Colonic mucosa (tissue), 4 donors: ENCODE measurements at regions not wholly inside any gene's neighbourhood (a gene's known extent, or its start where the extent isn't known, plus 50 kb on each side); places are given as distances from the start of the nearest gene placed in this dataset.
"Not testable (repeated sequence)": the region's sequence is repeated elsewhere in the genome, so short reads cannot be mapped to it uniquely, and the experiment has no call there.

ENCODE experiments used
- DNase-seq: peaks from one replicate; pipeline ENCODE4 v3.0.0-alpha.2; 2020
- H3K27ac ChIP-seq: fragments of 200-600 bp; one replicate; pipeline ENCODE4 v1.8.0; 2021
- H3K27me3 ChIP-seq: fragments of 200-600 bp; one replicate; pipeline ENCODE4 v1.8.0; 2021
- H3K36me3 ChIP-seq: fragments of 200-600 bp; one replicate; pipeline ENCODE4 v1.8.0; 2021
- H3K4me1 ChIP-seq: fragments of 200-600 bp; one replicate; pipeline ENCODE4 v1.8.0; 2021; ENCODE audit warnings: mild to moderate bottlenecking
- H3K4me3 ChIP-seq: fragments of 200-600 bp; one replicate; pipeline ENCODE4 v1.8.0; 2021
- H3K9ac ChIP-seq, 2 donors: one replicate each; pipeline ENCODE4 v1.7.0; 2013; ENCODE audit warnings: control low read depth in 2 of 2, low read depth in 2 of 2, low read length in 2 of 2
- H3K9me3 ChIP-seq: fragments of 200-600 bp; one replicate; pipeline ENCODE4 v1.8.0; 2021
- CTCF ChIP-seq: fragments of 200-600 bp; IDR thresholded peaks from one replicate; pipeline ENCODE4 v1.8.0; 2022; ENCODE audit warnings: antibody characterized with exemption, mild to moderate bottlenecking
- intact Hi-C: fragments of 100-400 bp; cut with DNase I; formaldehyde crosslinking; loops from one replicate; pipeline ENCODE4 v1.14.1; 2022
- donor health status: healthy.
- donor health status: DM: no; HTN: no; CAD: no.
- donor health status: DM: no; HTN: no; CAD: no.

- TF ChIP-seq CTCF, result no peak
- no peak overlapping the region for H3K4me3 ChIP-seq
- intact Hi-C loops, result no loop called here
- H3K4me1 ChIP-seq, result no peaks in the 10 kb centered on the region
- no peak for DNase-seq
- H3K27me3 ChIP-seq, result no peaks in the 10 kb centered on the region
- H3K9ac ChIP-seq, result no peak overlapping the region
- no peak overlapping the region for H3K27ac ChIP-seq
- no peaks in the 10 kb centered on the region for H3K9me3 ChIP-seq
- no peaks in the 10 kb centered on the region for H3K36me3 ChIP-seq
Measured at GRCh38 chr9:65404232-65405006, 119.4 kb upstream of the FOXD4L5 start.

GRCh38 chr9:65403721-65404120 lies 118.7 kb upstream of the FOXD4L5 start:
- no peak overlapping the region for H3K27ac ChIP-seq
- DNase-seq, result no peak
- no peaks in the 10 kb centered on the region for H3K4me1 ChIP-seq
- TF ChIP-seq CTCF, result no peak
- H3K27me3 ChIP-seq, result no peaks in the 10 kb centered on the region
- H3K9ac ChIP-seq, result no peak overlapping the region
- intact Hi-C loops, result no loop called here
- H3K4me3 ChIP-seq, result no peak overlapping the region
- H3K9me3 ChIP-seq, result no peaks in the 10 kb centered on the region
- H3K36me3 ChIP-seq, result no peaks in the 10 kb centered on the region

GRCh38 chr9:65403072-65403471 lies 118.1 kb upstream of the FOXD4L5 start:
- intact Hi-C loops, H3K4me1 ChIP-seq, H3K4me3 ChIP-seq, DNase-seq, H3K36me3 ChIP-seq, H3K9ac ChIP-seq, H3K27ac ChIP-seq, H3K9me3 ChIP-seq, H3K27me3 ChIP-seq: not testable (repeated sequence)

- DNase-seq, H3K4me1 ChIP-seq, H3K27me3 ChIP-seq, H3K9me3 ChIP-seq, H3K4me3 ChIP-seq, intact Hi-C loops, H3K36me3 ChIP-seq, H3K9ac ChIP-seq, H3K27ac ChIP-seq: not testable (repeated sequence)
Measured at GRCh38 chr9:65402206-65402870, 117.3 kb upstream of the FOXD4L5 start.

- H3K4me1 ChIP-seq, H3K36me3 ChIP-seq, H3K4me3 ChIP-seq, DNase-seq, H3K9me3 ChIP-seq, H3K9ac ChIP-seq, H3K27me3 ChIP-seq, intact Hi-C loops, H3K27ac ChIP-seq: not testable (repeated sequence)
Measured at GRCh38 chr9:65401456-65402045, 116.5 kb upstream of the FOXD4L5 start.

- Histone ChIP-seq H3K27me3 (no peaks in the 10 kb centered on the region), H3K27ac (no peak overlapping the region), H3K9ac (no peak overlapping the region), H3K9me3 (no peaks in the 10 kb centered on the region), H3K4me3 (no peak overlapping the region), H3K36me3 (no peaks in the 10 kb centered on the region), H3K4me1 (no peaks in the 10 kb centered on the region)
- intact Hi-C loops, result no loop called here
- no peak for DNase-seq
- TF ChIP-seq CTCF, result no peak
Measured at GRCh38 chr9:65400886-65401285, 115.9 kb upstream of the FOXD4L5 start.

GRCh38 chr9:65397763-65398719 lies 113.0 kb upstream of the FOXD4L5 start:
- H3K27ac ChIP-seq, H3K4me1 ChIP-seq, H3K27me3 ChIP-seq, intact Hi-C loops, DNase-seq, H3K36me3 ChIP-seq, H3K4me3 ChIP-seq, H3K9me3 ChIP-seq, H3K9ac ChIP-seq: not testable (repeated sequence)

GRCh38 chr9:65397226-65397625 lies 112.2 kb upstream of the FOXD4L5 start:
- H3K27me3 ChIP-seq, DNase-seq, H3K36me3 ChIP-seq, H3K9me3 ChIP-seq, H3K27ac ChIP-seq, H3K9ac ChIP-seq, intact Hi-C loops, H3K4me1 ChIP-seq, H3K4me3 ChIP-seq: not testable (repeated sequence)

- H3K4me3 ChIP-seq, H3K36me3 ChIP-seq, H3K9ac ChIP-seq, DNase-seq, H3K4me1 ChIP-seq, H3K27me3 ChIP-seq, H3K27ac ChIP-seq, intact Hi-C loops, H3K9me3 ChIP-seq: not testable (repeated sequence)
Measured at GRCh38 chr9:65396601-65397000, 111.6 kb upstream of the FOXD4L5 start.

- DNase-seq, H3K36me3 ChIP-seq, H3K27ac ChIP-seq, H3K9me3 ChIP-seq, H3K9ac ChIP-seq, intact Hi-C loops, H3K4me3 ChIP-seq, H3K27me3 ChIP-seq, H3K4me1 ChIP-seq: not testable (repeated sequence)
Measured at GRCh38 chr9:65395789-65396188, 110.8 kb upstream of the FOXD4L5 start.
